Endothelial cell of umbilical vein (primary cell): ENCODE measurements at regions not wholly inside any gene's neighbourhood (a gene's known extent, or its start where the extent isn't known, plus 50 kb on each side); places are given as distances from the start of the nearest gene placed in this dataset.

Experiments
- BruUV-seq: library from RNA; stranded (reverse); fragments of 400-500 nt; replicated peaks from 2 replicates; lab custom pipeline; 2021; lab: Mats Ljungman, UMichigan
- CTCF ChIA-PET: fragments of 300-600, 350-600 bp; sonication (Branson Sonifier 250); formaldehyde crosslinking; loops from one replicate; lab custom pipeline; 2021; ENCODE audit warnings: antibody characterized with exemption, inconsistent platforms; lab: Charles Lee
- POLR2A ChIA-PET: fragments of 300-600, 350-600 bp; sonication (Branson Sonifier 250); formaldehyde crosslinking; loops from one replicate; lab custom pipeline; 2021; ENCODE audit warnings: antibody characterized with exemption, inconsistent platforms; lab: Charles Lee
- DNase-seq: peaks from one replicate; pipeline ENCODE4 v3.0.0-alpha.2; 2011; ENCODE audit warnings: low read depth, low spot score
- FAIRE-seq: peaks from 2 replicates; lab custom pipeline; 2011; peaks lifted over from hg19 to GRCh38; lab: Jason Lieb, UNC
- H2AFZ ChIP-seq: 2 replicates; pipeline ENCODE4 v1.6.0; 2012; ENCODE audit warnings: low read depth, low read length, control low read depth, inconsistent platforms
- H3K27ac ChIP-seq: 2 replicates; pipeline ENCODE4 v1.5.1; 2011; ENCODE audit warnings: low read depth, mild to moderate bottlenecking, control low read depth, low read length, moderate library complexity; ENCODE audit not compliant: insufficient read depth
- H3K27me3 ChIP-seq, 2 experiments: 2 replicates each; pipeline versions ENCODE4 v1.6.0 to v1.6.1; 2011; ENCODE audit warnings: low read length in 2 of 2, mixed read lengths in 1 of 2; ENCODE audit not compliant: control insufficient read depth in 2 of 2, insufficient read depth in 2 of 2
- H3K36me3 ChIP-seq, 2 experiments: 2 replicates in 1 of 2; 3 replicates in 1 of 2; pipeline ENCODE4 v1.5.1; 2011; ENCODE audit warnings: low read length in 2 of 2, mild to moderate bottlenecking in 1 of 2, moderate library complexity in 1 of 2; ENCODE audit not compliant: control insufficient read depth in 2 of 2, insufficient read depth in 2 of 2; ENCODE audit errors: extremely low read depth in 1 of 2
- H3K4me1 ChIP-seq: 3 replicates; pipeline ENCODE4 v1.5.1; 2011; ENCODE audit warnings: mild to moderate bottlenecking, low read length; ENCODE audit not compliant: control insufficient read depth, insufficient read depth; ENCODE audit errors: extremely low read depth
- H3K4me2 ChIP-seq: 2 replicates; pipeline ENCODE4 v1.6.1; 2011; ENCODE audit warnings: low read length, control low read depth, mixed read lengths; ENCODE audit not compliant: insufficient read depth
- H3K4me3 ChIP-seq, 3 experiments: fragments of 200-600 bp in 1 of 3; sonication (generic), shearing (Covaris generic) in 1 of 3; replicated peaks in 1 of 3; 2 replicates each; pipeline ENCODE4 v1.5.1; 2011 to 2016; ENCODE audit warnings: control low read depth in 3 of 3, low read length in 3 of 3, mild to moderate bottlenecking in 2 of 3, inconsistent platforms in 1 of 3, low read depth in 1 of 3, moderate library complexity in 1 of 3; ENCODE audit not compliant: insufficient read depth in 1 of 3
- H3K79me2 ChIP-seq: 2 replicates; pipeline ENCODE4 v1.6.0; 2012; ENCODE audit warnings: low read length, inconsistent platforms; ENCODE audit not compliant: control insufficient read depth, insufficient read depth
- H3K9ac ChIP-seq: replicated peaks from 2 replicates; pipeline ENCODE3; 2011; ENCODE audit warnings: low read length, control low read depth; ENCODE audit not compliant: insufficient read depth; ENCODE audit errors: extremely low read depth
- H3K9me1 ChIP-seq: replicated peaks from 3 replicates; pipeline ENCODE4 v1.6.0; 2011; ENCODE audit warnings: mild to moderate bottlenecking, low read length; ENCODE audit not compliant: control insufficient read depth, insufficient read depth; ENCODE audit errors: extremely low read depth
- H3K9me3 ChIP-seq: replicated peaks from 2 replicates; pipeline ENCODE4 v1.5.1; 2012; ENCODE audit warnings: low read length, inconsistent platforms; ENCODE audit not compliant: control insufficient read depth, insufficient read depth
- H4K20me1 ChIP-seq: replicated peaks from 2 replicates; pipeline ENCODE3; 2011; ENCODE audit warnings: mild to moderate bottlenecking, low read length; ENCODE audit not compliant: control insufficient read depth, insufficient read depth; ENCODE audit errors: extremely low read depth
- EZH2 ChIP-seq: IDR thresholded peaks from 2 replicates; pipeline ENCODE4 v1.6.1; 2012; ENCODE audit warnings: borderline replicate concordance, low read depth, mild to moderate bottlenecking, moderate library complexity, low read length, inconsistent platforms; ENCODE audit not compliant: severe bottlenecking
- FOS ChIP-seq: IDR thresholded peaks from 2 replicates; pipeline ENCODE4 v1.6.1; 2011; ENCODE audit warnings: mild to moderate bottlenecking, low read length, moderate library complexity, borderline replicate concordance; ENCODE audit not compliant: insufficient read depth
- GATA2 ChIP-seq: IDR thresholded peaks from 2 replicates; pipeline ENCODE4 v1.7.0; 2011; ENCODE audit warnings: low read depth, mild to moderate bottlenecking, moderate library complexity, mixed read lengths, low read length; ENCODE audit not compliant: insufficient read length, insufficient read depth
- JUN ChIP-seq: IDR thresholded peaks from 2 replicates; pipeline ENCODE4 v1.6.1; 2011; ENCODE audit warnings: borderline replicate concordance, low read depth; ENCODE audit not compliant: insufficient read length, insufficient read depth
- MYC ChIP-seq: IDR thresholded peaks from one replicate; pipeline ENCODE4 v1.6.1; 2011; ENCODE audit warnings: mild to moderate bottlenecking, low read depth, low read length
- POLR2A ChIP-seq: IDR thresholded peaks from 2 replicates; pipeline ENCODE4 v1.6.1; 2012; ENCODE audit warnings: low read depth, mild to moderate bottlenecking, control low read depth, low read length
- POLR2AphosphoS5 ChIP-seq: IDR thresholded peaks from 2 replicates; pipeline ENCODE4 v1.6.1; 2012; ENCODE audit warnings: low read depth, mild to moderate bottlenecking, control low read depth, low read length, moderate library complexity; ENCODE audit not compliant: insufficient read depth
- dilution Hi-C: fragments of 300-500 bp; cut with MboI; formaldehyde crosslinking; loops from one replicate; pipeline ENCODE4 v1.15.0; 2019; ENCODE audit warnings: low sequenced_read_pairs; ENCODE audit not compliant: extremely low pct_ligation_motif_present
- intact Hi-C: fragments of 100-400 bp; cut with micrococcal nuclease; formaldehyde crosslinking; loops from one replicate; pipeline ENCODE4 v1.10.0; 2022
- TF ChIP-seq, protein P1 (sequence below), 2 donors: IDR thresholded peaks; 1 replicate in 1 of 2; 2 replicates in 1 of 2; pipeline ENCODE4 v1.5.1; 2011; ENCODE audit warnings: low read length in 2 of 2, mild to moderate bottlenecking in 2 of 2, moderate library complexity in 2 of 2, control low read depth in 1 of 2, inconsistent platforms in 1 of 2, low read depth in 1 of 2; ENCODE audit not compliant: insufficient read depth in 1 of 2; ENCODE audit errors: extremely low read depth in 1 of 2
- TF ChIP-seq, protein P2 (sequence below): IDR thresholded peaks from 2 replicates; pipeline ENCODE4 v1.6.1; 2011; ENCODE audit not compliant: insufficient read depth, insufficient read length

DNA sequence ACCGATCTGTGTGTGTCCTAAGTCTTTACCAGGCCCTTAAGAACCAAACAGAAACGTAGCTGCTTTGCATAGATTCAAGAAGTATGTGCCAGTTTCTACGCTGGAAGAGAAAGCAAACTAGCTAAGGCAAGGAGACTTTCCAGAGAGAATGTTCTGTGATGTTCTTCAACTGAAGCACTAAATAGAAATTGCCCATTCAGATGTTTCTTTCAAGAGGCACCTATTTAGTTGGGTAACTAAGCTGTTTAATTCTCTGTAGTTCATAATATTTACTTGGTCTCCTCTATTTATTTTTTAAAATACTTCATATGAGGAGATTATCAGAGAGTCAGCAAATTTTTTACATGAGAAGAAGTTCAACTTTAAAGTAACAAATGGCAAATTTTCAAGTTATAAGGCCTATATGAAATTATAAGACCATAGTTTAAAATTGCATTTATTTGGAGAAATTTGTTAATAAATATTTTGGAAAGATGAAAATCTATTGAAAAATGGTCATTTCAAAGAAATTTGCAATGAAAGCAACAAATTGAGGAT is 279.0 kb downstream of the NEBL start:
- TF ChIP-seq JUN (no peak), POLR2A (no peak), FOS (no peak), GATA2 (no peak), MYC (no peak), POLR2AphosphoS5 (no peak), EZH2 (no peak)
- TF ChIP-seq, protein P1, sequence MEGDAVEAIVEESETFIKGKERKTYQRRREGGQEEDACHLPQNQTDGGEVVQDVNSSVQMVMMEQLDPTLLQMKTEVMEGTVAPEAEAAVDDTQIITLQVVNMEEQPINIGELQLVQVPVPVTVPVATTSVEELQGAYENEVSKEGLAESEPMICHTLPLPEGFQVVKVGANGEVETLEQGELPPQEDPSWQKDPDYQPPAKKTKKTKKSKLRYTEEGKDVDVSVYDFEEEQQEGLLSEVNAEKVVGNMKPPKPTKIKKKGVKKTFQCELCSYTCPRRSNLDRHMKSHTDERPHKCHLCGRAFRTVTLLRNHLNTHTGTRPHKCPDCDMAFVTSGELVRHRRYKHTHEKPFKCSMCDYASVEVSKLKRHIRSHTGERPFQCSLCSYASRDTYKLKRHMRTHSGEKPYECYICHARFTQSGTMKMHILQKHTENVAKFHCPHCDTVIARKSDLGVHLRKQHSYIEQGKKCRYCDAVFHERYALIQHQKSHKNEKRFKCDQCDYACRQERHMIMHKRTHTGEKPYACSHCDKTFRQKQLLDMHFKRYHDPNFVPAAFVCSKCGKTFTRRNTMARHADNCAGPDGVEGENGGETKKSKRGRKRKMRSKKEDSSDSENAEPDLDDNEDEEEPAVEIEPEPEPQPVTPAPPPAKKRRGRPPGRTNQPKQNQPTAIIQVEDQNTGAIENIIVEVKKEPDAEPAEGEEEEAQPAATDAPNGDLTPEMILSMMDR (IDR thresholded peaks at IDR 0.05; ENCODE audit: extremely low read depth in 1 of 2, insufficient read depth in 1 of 2, low read depth in 1 of 2, low read length in 2 of 2) = no peak
- TF ChIP-seq, protein P2, sequence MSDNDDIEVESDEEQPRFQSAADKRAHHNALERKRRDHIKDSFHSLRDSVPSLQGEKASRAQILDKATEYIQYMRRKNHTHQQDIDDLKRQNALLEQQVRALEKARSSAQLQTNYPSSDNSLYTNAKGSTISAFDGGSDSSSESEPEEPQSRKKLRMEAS = no peak
- no peaks in the 10 kb centered on the region for H3K36me3 ChIP-seq
- no peaks in the 10 kb centered on the region for H4K20me1 ChIP-seq
- no peak for DNase-seq
- H3K27ac ChIP-seq = no peak overlapping the region
- H2AFZ ChIP-seq = no peak overlapping the region
- ChIA-PET POLR2A (no interaction called here), CTCF (no interaction called here)
- intact Hi-C loops = no loop called here
- H3K27me3 ChIP-seq = no peaks in the 10 kb centered on the region
- H3K4me2 ChIP-seq = no peak overlapping the region
- peaks cover 2% of the 10 kb centered on the region for H3K9me3 ChIP-seq
- no TSS peak for BruUV-seq
- no peak for FAIRE-seq
- no peak overlapping the region for H3K4me3 ChIP-seq
- H3K79me2 ChIP-seq = no peaks in the 10 kb centered on the region
- no peak overlapping the region for H3K9ac ChIP-seq
- H3K9me1 ChIP-seq = no peaks in the 10 kb centered on the region
- no peaks in the 10 kb centered on the region for H3K4me1 ChIP-seq
- dilution Hi-C loops = no loop called here
